ENCODE measurements at regions not wholly inside any gene's neighbourhood (a gene's known extent, or its start where the extent isn't known, plus 50 kb on each side); places are given as distances from the start of the nearest gene placed in this dataset.

DNA sequence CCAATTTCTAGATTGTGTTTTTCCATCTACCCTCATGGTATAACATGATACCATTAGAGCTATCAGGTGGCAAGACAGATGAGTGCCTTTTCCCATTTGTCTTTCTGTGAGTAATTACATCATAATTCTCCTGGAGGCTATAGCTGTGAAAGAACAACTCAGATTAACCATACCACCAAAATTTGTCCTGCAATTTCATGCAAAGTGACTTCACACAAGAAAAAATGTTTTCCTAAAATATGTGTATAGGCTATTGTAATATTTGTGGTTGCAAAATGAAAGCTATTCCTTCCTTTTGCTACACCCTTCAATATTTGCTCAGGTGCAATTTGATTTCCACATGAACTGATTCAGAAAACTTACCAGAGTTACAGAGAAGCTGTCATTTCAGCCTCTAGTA, 547.7 kb upstream of the ID4 start:
- no peak for ATAC-seq
- intact Hi-C loops (cut with micrococcal nuclease; ENCODE audit: unreplicated experiment), result no loop called here
- no peak overlapping the region for H2AFZ ChIP-seq (ENCODE audit: control insufficient read depth, low read depth, low read length)
- H3K79me2 ChIP-seq (ENCODE audit: control insufficient read depth, insufficient read depth, low read length), result no peaks in the 10 kb centered on the region
- RAD21 ChIA-PET (ENCODE audit: unreplicated experiment), result no interaction called here
- no peaks in the 10 kb centered on the region for H3K36me3 ChIP-seq (ENCODE audit: control insufficient read depth in 2 of 2, insufficient read depth in 2 of 2, low read length in 1 of 2)
- BruUV-seq (replicated peaks), result no TSS peak
- H4K20me1 ChIP-seq (ENCODE audit: control insufficient read depth, insufficient read depth), result no peaks in the 10 kb centered on the region
- no peaks in the 10 kb centered on the region for H3K27me3 ChIP-seq (replicated peaks in 1 of 2; ENCODE audit: control insufficient read depth in 2 of 2, insufficient read depth in 2 of 2, low read length in 1 of 2)
- no peak overlapping the region for H3K4me2 ChIP-seq (ENCODE audit: control insufficient read depth, insufficient read depth)
- H3K9ac ChIP-seq (ENCODE audit: control insufficient read depth, insufficient read depth, low read length), result no peak overlapping the region
- no peak for FAIRE-seq
- no peak for DNase-seq (ENCODE audit: low read depth, low spot score)
- H3K4me3 ChIP-seq, result no peak overlapping the region
- CTCF ChIA-PET, result no interaction called here
- H3K4me1 ChIP-seq (ENCODE audit: control insufficient read depth, insufficient read depth, low read length), result no peaks in the 10 kb centered on the region
- no peaks in the 10 kb centered on the region for H3K9me3 ChIP-seq (replicated peaks; ENCODE audit: control insufficient read depth, insufficient read depth, low read length)
- POLR2A ChIA-PET, result no interaction called here
- H3K27ac ChIP-seq (ENCODE audit: control insufficient read depth, insufficient read depth), result no peak overlapping the region
- in situ Hi-C loops (cut with MboI), result no loop called here
- SMC1A ChIA-PET (ENCODE audit: uncharacterized antibody, unreplicated experiment), result no interaction called here
- TF ChIP-seq, protein P1, sequence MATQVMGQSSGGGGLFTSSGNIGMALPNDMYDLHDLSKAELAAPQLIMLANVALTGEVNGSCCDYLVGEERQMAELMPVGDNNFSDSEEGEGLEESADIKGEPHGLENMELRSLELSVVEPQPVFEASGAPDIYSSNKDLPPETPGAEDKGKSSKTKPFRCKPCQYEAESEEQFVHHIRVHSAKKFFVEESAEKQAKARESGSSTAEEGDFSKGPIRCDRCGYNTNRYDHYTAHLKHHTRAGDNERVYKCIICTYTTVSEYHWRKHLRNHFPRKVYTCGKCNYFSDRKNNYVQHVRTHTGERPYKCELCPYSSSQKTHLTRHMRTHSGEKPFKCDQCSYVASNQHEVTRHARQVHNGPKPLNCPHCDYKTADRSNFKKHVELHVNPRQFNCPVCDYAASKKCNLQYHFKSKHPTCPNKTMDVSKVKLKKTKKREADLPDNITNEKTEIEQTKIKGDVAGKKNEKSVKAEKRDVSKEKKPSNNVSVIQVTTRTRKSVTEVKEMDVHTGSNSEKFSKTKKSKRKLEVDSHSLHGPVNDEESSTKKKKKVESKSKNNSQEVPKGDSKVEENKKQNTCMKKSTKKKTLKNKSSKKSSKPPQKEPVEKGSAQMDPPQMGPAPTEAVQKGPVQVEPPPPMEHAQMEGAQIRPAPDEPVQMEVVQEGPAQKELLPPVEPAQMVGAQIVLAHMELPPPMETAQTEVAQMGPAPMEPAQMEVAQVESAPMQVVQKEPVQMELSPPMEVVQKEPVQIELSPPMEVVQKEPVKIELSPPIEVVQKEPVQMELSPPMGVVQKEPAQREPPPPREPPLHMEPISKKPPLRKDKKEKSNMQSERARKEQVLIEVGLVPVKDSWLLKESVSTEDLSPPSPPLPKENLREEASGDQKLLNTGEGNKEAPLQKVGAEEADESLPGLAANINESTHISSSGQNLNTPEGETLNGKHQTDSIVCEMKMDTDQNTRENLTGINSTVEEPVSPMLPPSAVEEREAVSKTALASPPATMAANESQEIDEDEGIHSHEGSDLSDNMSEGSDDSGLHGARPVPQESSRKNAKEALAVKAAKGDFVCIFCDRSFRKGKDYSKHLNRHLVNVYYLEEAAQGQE (IDR thresholded peaks at IDR 0.05; ENCODE audit: low read depth, low read length), result no peak
- TF ChIP-seq, protein P2, sequence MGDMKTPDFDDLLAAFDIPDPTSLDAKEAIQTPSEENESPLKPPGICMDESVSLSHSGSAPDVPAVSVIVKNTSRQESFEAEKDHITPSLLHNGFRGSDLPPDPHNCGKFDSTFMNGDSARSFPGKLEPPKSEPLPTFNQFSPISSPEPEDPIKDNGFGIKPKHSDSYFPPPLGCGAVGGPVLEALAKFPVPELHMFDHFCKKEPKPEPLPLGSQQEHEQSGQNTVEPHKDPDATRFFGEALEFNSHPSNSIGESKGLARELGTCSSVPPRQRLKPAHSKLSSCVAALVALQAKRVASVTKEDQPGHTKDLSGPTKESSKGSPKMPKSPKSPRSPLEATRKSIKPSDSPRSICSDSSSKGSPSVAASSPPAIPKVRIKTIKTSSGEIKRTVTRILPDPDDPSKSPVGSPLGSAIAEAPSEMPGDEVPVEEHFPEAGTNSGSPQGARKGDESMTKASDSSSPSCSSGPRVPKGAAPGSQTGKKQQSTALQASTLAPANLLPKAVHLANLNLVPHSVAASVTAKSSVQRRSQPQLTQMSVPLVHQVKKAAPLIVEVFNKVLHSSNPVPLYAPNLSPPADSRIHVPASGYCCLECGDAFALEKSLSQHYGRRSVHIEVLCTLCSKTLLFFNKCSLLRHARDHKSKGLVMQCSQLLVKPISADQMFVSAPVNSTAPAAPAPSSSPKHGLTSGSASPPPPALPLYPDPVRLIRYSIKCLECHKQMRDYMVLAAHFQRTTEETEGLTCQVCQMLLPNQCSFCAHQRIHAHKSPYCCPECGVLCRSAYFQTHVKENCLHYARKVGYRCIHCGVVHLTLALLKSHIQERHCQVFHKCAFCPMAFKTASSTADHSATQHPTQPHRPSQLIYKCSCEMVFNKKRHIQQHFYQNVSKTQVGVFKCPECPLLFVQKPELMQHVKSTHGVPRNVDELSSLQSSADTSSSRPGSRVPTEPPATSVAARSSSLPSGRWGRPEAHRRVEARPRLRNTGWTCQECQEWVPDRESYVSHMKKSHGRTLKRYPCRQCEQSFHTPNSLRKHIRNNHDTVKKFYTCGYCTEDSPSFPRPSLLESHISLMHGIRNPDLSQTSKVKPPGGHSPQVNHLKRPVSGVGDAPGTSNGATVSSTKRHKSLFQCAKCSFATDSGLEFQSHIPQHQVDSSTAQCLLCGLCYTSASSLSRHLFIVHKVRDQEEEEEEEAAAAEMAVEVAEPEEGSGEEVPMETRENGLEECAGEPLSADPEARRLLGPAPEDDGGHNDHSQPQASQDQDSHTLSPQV (IDR thresholded peaks at IDR 0.05), result no peak
- TF ChIP-seq ZNF274 (IDR thresholded peaks at IDR 0.05; ENCODE audit: insufficient read depth, insufficient read length) (no peak), CREM (IDR thresholded peaks at IDR 0.05; ENCODE audit: low read depth) (no peak), ZNF24 (IDR thresholded peaks at IDR 0.05) (no peak), WRNIP1 (IDR thresholded peaks at IDR 0.05; ENCODE audit: borderline replicate concordance, low read depth, low read length) (no peak), RUNX3 (IDR thresholded peaks at IDR 0.05; ENCODE audit: low read length) (no peak), ELK1 (IDR thresholded peaks at IDR 0.05; ENCODE audit: low read depth, low read length) (no peak), HDGF (IDR thresholded peaks at IDR 0.05) (no peak), TCF3 (IDR thresholded peaks at IDR 0.05; ENCODE audit: borderline replicate concordance, insufficient read depth, low read depth, low read length) (no peak), YBX1 (IDR thresholded peaks at IDR 0.05) (no peak), TCF12 (IDR thresholded peaks at IDR 0.05; ENCODE audit: low read depth, low read length) (no peak), TBL1XR1 (IDR thresholded peaks at IDR 0.05; ENCODE audit: low read depth, low read length) (no peak), RB1 (IDR thresholded peaks at IDR 0.05; ENCODE audit: borderline replicate concordance) (no peak), CREB1 (IDR thresholded peaks at IDR 0.05; ENCODE audit: low read depth) (no peak), MLLT1 (IDR thresholded peaks at IDR 0.05) (no peak), POLR2AphosphoS5 (IDR thresholded peaks at IDR 0.05; ENCODE audit: low read length) (no peak)

All from GM12878 (cell line).